ENCODE measurements at regions not wholly inside any gene's neighbourhood (a gene's known extent, or its start where the extent isn't known, plus 50 kb on each side); places are given as distances from the start of the nearest gene placed in this dataset.
"Not testable (repeated sequence)": the region's sequence is repeated elsewhere in the genome, so short reads cannot be mapped to it uniquely, and the experiment has no call there.

- no peak for DNase-seq
Measured at GRCh38 chr1:208475951-208476845, 232.0 kb upstream of the PLXNA2 start.

DNA sequence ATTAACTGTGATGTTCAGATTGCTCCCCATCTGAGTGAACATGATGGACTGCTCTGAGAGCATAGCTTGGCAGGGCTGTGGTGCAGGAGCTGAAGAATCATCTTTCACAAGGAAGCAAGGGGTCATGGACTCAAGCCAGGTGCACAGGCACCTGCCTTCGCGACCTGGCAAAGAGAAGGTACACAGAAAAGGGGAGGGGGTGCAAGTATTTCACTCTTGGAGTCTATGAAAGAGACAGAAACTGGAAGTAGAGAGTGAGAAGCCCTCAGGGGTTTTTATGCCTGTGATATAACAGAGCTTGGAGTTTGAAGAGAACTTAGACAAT lies 232.6 kb upstream of the PLXNA2 start:
- no peak for DNase-seq

DNA sequence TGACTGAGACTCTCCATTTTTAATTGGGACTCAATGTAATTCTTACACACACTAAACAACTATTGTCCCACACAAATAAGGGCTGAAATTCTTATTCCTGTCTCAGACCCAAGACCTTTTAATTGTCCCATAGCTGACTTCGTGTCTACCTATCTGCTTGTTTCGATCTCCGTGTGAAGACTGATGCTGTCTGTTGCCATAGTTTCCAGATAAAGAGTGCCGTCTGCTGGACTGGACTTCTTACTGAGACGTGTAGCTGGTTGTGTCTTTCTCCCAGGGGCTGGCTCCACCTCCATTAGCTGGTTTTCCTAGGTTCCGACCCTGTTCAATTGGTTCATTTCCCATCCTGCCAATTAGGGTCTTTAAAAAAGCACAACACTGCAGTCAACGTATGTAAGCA lies 235.3 kb upstream of the PLXNA2 start:
- no peak for DNase-seq

DNA sequence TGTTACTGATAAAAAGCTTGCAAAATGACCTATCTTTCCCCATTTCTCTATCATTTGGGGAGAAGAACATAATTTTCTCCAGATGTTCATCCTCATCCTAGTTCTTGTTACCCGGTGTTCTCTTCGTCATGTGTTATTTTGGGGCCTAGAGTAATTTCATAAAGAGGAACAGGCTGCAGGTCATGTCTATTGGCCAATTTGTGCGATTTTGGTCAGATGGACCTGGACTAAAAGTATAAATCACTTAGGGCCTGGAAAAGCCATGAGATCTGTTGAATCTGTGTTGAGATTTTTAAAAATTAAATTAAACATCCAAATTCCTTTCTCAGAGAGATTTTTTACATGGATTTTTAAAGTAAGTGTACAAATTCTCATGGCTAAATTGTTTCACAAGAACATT lies 241.3 kb upstream of the PLXNA2 start:
- no peak for DNase-seq

- DNase-seq = no peak
Measured at GRCh38 chr1:208486677-208487076, 242.5 kb upstream of the PLXNA2 start.

GRCh38 chr1:208488432-208488831 lies 244.2 kb upstream of the PLXNA2 start:
- not testable (repeated sequence) for DNase-seq

DNA sequence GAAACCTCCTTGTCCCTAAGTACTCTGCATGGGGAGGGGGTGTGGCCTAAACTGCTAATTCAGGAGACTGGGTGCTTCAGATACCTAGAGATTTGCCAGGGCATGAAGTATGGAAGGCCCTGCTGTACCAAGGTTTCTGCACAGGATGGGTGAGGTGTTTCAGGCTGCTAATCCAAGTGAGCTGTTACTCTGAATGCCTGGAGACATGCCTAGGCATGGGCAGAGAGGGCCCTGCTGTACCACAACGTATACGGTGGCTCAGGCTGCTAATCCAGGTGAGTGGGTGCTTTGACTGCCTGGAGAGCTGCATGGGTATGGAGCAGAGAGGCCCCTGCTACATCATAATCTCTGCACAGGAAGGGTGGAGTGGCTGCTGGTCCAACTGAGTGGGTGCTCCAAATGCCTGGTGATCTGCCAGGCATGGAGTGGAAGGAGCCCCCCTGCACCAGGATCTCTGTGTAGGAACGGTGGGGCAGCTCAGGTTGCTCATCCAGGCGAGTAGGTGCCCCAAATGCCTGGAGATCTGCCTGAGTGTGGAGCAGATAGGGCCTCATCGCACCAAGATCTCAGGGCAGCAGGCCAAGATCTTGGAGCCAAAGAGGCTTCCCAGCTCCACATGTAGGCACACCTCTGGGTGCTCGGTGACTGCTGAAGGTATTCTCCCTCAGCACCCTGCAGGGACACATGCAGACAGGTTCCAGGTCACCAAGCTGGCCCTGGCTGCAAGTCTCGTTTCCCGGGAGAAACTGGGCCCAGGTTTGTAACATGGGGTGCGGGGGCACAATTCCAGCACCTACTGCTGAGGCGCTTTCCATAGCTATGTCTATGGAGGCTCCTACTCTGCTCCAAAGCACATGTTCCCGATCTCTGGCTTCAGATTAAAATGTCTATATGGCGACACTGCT lies 252.5 kb upstream of the PLXNA2 start:
- no peak for DNase-seq

DNA sequence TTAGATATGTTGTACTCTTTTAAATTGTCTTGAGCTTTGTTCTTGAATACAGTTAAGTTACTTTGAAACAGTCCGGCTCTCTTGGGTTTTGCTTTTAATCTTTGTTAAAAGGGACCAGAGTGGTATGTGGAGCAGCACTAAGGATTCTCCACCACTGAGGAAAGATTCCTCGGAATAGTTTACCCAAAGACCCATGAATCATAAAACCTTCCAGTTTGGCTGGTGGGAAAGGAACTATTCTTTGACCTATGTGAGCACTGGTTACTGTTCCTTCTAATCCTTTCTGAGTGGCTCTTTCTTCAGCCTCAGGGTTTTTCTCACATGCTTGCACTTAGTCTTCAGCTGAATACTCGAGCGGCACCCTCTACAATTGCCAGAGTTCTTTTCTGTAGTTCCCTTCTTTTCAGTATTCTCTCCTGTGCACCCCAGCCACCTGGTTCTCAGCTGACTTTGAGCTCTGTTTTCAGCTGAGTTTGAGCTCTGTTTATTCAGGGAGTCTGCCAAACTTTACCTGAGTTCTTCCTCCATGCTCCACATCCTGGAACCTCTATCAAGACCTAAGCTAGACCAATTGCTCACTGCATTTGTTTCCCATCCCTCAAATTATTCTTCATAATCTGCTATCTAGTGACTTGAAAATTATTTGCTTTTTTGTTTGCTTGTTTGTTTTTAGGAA lies 253.8 kb upstream of the PLXNA2 start:
- no peak for DNase-seq

- DNase-seq = no peak
Measured at GRCh38 chr1:208499026-208499425, 254.8 kb upstream of the PLXNA2 start.

DNA sequence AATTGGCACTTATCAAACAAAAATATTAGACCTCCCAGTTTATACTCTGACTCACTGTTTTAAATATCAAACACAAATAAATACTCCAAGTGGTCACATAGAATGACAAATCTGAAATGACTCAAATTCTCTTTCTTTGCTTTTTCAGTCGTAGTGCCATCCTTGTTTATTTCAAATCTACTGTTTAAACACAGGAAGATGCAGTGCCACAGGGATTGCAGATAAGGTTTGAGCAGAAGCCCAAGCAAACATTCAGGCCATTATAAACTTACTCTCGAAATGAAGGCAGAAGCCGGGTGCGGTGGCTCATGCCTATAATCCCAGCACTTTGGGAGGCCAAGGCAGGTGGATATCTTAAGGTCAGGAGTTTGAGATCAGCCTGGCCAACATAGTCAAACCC lies 255.4 kb upstream of the PLXNA2 start:
- no peak for DNase-seq

DNA sequence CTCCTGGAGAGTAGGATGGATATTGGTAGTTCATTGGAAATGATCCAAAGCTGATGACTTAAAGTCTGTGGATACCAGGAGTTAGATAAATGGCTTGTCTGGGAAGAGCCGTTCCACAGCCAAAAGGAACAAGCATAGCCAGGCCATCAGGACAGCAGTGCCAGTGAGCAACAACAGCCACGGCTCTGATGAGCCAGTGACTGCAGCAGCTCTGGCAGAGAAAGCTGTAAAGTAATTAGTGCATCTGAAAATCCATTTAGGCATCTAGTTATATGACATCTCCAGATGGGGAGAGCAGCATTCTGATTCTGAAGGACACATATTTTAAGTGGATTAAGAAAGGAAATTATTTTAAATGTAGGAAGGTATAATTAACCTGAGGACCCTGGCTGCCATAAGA lies 256.2 kb upstream of the PLXNA2 start:
- DNase-seq = no peak

DNA sequence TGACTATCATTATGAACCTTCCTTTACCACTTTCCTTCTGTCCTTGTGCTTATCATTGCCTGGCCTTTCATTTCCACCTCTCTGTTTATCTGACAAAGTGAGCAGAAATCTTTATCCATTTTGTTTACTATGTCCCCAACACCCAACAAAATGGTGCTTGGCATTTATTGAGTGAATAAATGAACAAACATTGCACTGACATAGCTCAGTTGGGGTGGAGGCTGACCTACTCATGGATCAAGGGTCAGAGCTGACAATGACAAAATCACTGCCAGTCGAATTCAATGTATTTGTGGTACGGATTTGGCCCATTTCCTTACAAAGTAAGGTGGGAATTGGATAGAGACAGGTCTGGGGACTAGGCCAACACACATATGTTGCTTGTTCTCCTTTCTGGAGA lies 257.4 kb upstream of the PLXNA2 start:
- DNase-seq = no peak

DNA sequence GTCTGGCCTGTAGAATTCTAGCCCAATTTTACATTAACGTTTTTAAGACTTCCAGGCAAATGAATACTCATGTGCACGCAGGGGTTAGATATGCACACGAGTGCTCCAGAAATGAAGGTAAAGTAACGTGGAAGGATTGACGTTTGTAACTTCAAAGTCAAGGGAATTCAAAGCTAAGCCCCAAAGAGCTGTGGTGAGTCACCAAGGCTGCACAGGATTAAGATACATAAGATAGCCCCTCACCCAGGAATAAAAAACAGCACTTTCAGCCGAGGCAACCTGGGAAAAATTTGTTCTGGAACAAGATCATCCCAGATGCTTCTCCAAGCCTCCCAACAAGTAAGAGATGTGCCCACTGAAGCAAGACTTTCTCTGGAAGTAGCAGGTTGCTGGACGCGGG lies 259.6 kb upstream of the PLXNA2 start:
- DNase-seq = no peak

DNA sequence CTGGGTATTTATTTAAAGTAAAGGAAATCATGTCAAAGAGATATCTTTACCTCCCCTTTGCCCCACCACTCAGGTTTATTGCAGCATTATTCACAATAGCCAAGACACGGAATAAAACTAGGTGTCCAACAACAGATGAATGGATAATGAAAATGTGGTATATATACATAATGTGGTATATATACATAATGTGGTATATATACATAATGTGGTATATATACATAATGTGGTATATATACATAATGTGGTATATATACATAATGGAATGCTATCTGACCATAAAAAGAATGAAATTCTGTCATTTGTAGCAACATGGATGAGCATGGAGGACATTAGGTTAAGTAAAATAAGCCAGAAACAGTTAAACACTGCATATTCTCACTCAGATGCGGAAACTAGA lies 262.6 kb upstream of the PLXNA2 start:
- no peak for DNase-seq

DNA sequence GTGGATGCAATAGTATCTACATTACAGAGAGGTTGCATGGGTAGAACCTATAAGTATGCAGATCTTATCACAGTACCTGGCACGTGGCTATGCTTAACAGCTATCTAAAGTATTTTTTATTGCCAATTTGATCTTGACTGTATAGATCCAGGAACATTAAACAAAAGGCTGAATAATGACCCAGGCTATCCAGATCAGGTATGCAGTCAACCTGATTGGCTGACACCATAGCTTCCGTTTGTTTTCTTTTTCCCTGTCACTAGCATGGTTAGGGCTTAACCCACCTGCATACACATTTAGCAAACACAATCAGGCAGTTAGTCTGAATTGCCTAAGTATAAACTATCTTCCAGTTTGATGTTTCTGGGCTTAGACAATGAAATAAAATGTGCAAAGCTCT lies 264.9 kb upstream of the PLXNA2 start:
- no peak for DNase-seq

GRCh38 chr1:208510192-208510952 lies 266.2 kb upstream of the PLXNA2 start:
- DNase-seq = no peak

DNA sequence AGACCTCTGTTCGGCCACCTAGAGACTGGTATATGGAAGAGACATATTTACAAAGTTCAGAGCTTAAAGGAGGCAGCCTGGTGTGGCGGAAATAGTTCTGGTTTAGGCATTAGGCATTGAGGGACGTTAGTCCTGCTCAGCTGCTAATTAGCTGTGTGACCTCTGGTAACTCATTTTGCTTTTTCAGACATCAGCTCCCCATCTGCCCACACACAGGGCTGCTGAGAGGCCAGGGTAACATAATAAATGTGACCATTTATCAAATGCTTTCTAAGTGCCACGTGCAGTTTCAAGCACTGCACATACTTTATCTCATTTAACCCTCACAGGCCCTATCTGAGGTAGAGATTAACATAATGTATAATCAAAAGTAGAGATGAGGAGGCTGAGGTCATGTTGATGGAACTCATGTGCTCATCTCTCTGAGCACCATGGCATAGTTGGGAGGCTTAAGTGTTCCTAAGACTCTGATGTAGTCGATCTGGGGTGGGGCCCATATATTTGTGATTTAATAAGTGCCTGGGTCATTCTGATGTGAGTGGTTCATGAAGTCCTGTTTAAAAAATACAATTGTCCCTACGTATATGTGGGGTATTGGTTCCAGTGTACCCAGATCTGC lies 267.2 kb upstream of the PLXNA2 start:
- DNase-seq = no peak

DNA sequence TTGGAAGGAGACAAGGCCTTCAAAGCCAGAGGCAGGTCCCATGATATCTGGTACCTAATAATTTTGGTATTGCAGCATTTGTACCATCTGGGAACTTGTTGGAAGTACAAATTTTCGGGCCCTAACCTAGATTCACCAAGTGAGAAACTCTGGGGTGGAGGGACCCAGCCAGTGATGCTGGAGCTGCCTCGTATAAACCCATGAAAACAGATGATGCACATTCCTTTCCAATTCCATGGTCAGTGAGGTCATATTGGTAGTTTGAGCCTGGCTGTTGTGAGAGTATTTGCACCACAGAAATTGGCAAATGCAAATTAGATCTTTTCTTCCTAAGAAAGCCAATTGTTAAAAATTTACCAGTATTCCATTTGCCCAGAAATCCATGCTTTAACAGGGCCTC lies 269.6 kb upstream of the PLXNA2 start:
- DNase-seq = no peak

DNA sequence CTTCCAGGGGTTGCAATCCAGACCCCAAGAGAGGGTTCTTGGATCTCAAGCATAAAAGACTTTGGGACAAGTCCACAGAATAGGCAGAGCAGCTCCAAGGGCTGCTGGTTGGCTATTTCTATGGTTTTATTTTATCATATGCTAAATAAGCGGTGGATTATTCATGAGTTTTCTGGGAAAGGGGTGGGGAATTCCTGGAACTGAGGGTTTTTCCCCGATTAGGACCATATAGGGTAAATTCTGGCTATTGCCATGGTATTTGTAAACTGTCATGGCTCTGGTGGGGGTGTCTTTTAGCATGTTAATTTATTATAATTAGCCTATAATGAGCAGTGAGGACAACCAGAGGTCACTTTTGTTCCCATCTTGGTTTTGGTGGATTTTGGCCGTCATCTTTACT lies 270.9 kb upstream of the PLXNA2 start:
- no peak for DNase-seq

DNA sequence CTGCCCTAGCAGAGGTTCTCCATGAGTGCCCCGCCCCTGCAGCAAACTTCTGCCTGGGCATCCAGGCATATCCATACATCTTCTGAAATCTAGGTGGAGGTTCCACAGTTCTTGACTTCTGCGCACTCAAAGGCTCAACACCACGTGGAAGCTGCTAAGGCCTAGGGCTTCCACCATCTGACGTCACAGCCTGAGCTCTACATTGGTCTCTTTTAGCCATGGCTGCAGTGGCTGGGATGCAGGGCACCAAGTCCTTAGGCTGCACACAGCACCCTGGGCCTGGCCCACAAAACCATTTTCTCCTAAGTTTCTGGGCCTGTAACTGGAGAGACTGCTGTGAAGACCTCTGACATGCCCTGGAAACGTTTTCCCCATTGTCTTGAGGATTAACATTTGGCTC lies 272.6 kb upstream of the PLXNA2 start:
- DNase-seq = no peak

GRCh38 chr1:208520438-208521099 lies 276.4 kb upstream of the PLXNA2 start:
- DNase-seq = no peak

GRCh38 chr1:208521534-208521933 lies 277.4 kb upstream of the PLXNA2 start:
- no peak for DNase-seq
